Effector memory CD8-positive, alpha-beta T cell (primary cell): ENCODE measurements at regions not wholly inside any gene's neighbourhood (a gene's known extent, or its start where the extent isn't known, plus 50 kb on each side); places are given as distances from the start of the nearest gene placed in this dataset.

Source experiments
- ATAC-seq: fragments of 150-1000 bp; cut with Tn5 transposase; replicated peaks from 2 replicates; pipeline ENCODE4 v1.10.0; 2021; ENCODE audit warnings: mild to moderate bottlenecking, moderate library complexity
- DNase-seq, 3 experiments: peaks; one replicate each; pipeline ENCODE4 v3.0.0; 2021
- H3K27ac Mint-ChIP-seq, 2 donors: one replicate each; pipeline ENCODE4 v1.8.0; 2022; ENCODE audit warnings: mild to moderate bottlenecking in 2 of 2, mixed read lengths in 2 of 2, moderate library complexity in 2 of 2
- H3K27me3 Mint-ChIP-seq, 2 donors: one replicate each; pipeline ENCODE4 v1.8.0; 2022; ENCODE audit warnings: mixed read lengths in 2 of 2
- H3K36me3 Mint-ChIP-seq: one replicate; pipeline ENCODE4 v1.8.0; 2022; ENCODE audit warnings: mild to moderate bottlenecking, moderate library complexity, mixed read lengths; ENCODE audit not compliant: insufficient read depth
- H3K4me1 Mint-ChIP-seq, 2 donors: one replicate each; pipeline ENCODE4 v1.8.0; 2022; ENCODE audit warnings: low read depth in 2 of 2, mixed read lengths in 2 of 2
- H3K4me3 Mint-ChIP-seq, 2 donors: one replicate each; pipeline ENCODE4 v1.8.0; 2022; ENCODE audit warnings: mild to moderate bottlenecking in 2 of 2, mixed read lengths in 2 of 2, moderate library complexity in 2 of 2
- H3K9me3 Mint-ChIP-seq, 2 donors: one replicate each; pipeline ENCODE4 v1.8.0; 2022; ENCODE audit warnings: mixed read lengths in 2 of 2

DNA sequence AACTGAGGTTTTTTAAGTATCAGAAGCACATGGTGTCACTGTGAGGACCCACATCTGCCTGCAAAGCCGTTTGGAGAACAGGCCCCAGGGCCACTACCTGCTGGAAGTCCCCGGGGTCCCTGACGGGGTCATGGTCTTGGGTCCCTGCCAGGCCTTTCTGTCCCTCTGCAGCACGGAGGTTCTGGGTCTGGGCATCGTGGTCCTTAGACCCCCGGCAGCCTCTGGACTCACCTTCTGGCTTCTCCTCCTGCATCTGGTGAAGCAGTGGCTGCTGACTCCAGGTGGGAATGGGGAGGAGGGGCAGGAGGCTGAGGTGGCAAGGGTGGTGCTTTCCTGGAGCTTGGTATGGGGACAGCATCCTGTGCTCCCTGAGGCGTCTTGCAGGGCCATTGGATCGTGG, 198.6 kb downstream of the TEX29 start:
- no peak for ATAC-seq

DNA sequence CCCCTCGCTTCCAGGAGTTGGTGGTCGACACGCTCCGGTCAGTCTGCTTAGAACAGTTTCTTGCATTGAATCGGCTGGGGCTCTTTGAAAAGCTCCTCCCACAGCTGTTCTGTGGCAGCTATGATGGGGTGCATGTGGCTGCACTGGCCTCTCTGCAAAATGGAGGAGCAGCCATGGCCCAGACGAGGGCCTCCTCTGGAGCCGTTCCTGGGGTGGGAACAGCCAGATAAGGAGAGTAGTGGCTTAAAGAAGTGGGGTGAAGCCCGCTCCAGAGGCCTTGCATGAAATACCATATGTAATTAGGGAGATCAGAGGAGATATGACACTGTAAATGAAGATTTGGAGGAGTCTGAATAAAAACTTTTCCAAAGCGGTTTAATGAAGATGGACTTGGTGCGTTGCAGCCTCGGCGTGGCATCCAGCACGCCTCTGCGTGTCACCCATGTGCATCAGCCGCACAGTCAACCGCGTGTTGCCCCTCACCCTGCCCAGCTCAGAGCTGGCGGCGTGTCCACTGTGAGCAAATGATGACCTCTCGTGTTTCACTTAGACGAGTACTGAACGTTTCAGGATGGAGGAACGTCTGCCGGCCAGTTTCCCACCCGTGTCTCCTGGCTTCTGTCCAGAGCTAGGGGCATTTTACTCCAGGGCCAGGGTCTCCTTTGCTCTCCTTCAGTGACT, 199.2 kb downstream of the TEX29 start:
- Mint-ChIP-seq H3K9me3 (no peaks in the 10 kb centered on the region), H3K27me3 (peaks cover 0 to 31% of the 10 kb centered on the region in 2 donors), H3K36me3 (no peaks in the 10 kb centered on the region), H3K27ac (no peak overlapping the region), H3K4me3 (no peak overlapping the region), H3K4me1 (peaks cover 0 to 1% of the 10 kb centered on the region in 2 donors)
- ATAC-seq, result no peak
- DNase-seq, result no peak

More for the DNA sequence above, 198.6 kb downstream of the TEX29 start:
- H3K27me3 Mint-ChIP-seq, result peaks cover 0 to 37% of the 10 kb centered on the region in 2 donors
- H3K9me3 Mint-ChIP-seq, result no peaks in the 10 kb centered on the region
- no peak overlapping the region for H3K27ac Mint-ChIP-seq
- no peaks in the 10 kb centered on the region for H3K36me3 Mint-ChIP-seq
- no peak overlapping the region for H3K4me3 Mint-ChIP-seq
- DNase-seq, result no peak
- peaks cover 0 to 1% of the 10 kb centered on the region in 2 donors for H3K4me1 Mint-ChIP-seq

DNA sequence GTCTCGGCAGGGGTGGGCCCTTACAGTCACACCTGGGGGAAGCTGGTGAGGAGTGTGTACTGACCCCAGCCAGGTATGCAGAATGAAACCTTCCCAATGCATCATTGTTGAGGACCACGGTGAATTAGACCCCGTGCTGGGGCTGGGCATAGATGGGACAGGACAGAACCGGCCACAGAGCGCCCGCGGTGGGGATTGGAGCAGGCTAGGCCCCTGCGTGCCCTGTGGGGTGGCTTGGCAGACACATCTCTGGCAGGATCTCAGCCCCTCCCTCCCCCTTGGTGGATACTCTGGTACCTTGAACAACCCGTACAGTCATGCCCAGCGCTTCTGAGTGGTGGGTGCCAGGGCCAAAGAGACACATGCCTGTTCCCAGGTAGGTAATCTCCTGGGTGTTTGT, 200.6 kb downstream of the TEX29 start:
- Mint-ChIP-seq H3K27me3 (peaks cover 0 to 22% of the 10 kb centered on the region in 2 donors), H3K4me1 (peaks cover 0 to 1% of the 10 kb centered on the region in 2 donors), H3K27ac (no peak overlapping the region), H3K36me3 (no peaks in the 10 kb centered on the region), H3K4me3 (no peak overlapping the region), H3K9me3 (no peaks in the 10 kb centered on the region)
- DNase-seq, result no peak
- no peak for ATAC-seq

DNA sequence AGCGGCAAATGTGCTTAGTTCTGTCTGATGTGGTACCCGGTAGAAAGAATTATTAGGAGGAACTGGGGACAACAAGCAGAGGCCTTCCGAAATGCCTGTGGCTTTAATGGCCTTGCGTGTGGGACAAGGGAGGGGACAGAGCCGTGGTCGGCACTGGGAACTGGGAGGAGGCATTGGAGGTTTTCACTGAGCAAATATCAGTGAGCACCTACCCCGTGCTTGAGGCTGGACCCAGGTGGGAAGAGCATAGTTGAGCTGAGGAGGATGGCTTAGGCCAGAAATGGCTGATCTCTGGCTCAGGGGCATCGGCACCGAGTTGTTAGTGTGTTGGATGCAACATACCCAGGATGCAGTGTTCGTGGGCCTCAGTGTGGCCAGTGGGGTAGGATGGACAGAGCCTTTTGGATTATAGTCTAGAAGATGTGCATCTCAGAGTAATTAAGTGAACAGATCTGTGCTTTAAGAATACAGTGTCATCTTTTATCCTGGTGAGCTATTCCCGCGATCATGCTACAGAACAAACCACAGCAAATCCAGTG, 201.3 kb downstream of the TEX29 start:
- Mint-ChIP-seq H3K4me1 (peaks cover 0 to 1% of the 10 kb centered on the region in 2 donors), H3K4me3 (no peak overlapping the region), H3K9me3 (no peaks in the 10 kb centered on the region), H3K27ac (no peak overlapping the region), H3K27me3 (peaks cover 0 to 22% of the 10 kb centered on the region in 2 donors), H3K36me3 (no peaks in the 10 kb centered on the region)
- DNase-seq (no peak), ATAC-seq (no peak)

DNA sequence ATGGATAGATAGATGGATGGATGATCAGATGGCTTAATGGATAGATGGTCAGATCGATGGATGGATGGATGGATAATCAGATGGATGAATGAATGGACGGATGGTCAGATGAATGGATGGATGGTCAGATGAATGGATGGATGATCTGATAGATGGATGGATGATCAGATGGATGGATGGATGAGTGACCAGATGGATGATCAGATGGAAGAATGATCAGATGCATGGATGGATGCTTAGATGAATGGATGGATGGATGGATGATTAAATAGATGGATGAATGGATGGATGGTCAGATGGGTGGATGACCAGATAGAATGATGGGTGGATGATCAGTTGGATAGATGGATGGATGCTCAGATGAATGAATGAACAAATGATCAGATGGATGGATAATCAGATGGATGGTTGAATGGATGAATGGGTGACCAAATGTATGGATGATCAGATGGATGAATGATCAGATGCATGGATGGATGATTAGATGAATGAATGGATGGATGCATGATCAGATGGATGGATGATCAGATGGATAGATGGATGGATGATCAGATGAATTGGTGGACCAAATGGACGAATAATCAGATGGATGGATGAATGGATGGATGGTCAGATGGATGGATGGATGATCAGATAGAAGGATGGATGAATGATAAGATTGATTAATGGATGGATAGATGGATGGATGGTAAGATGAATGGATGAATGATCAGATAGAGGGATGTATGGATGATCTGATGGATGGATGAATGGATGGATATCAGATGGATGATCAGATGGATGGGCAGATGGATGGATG, 205.1 kb downstream of the TEX29 start:
- Mint-ChIP-seq H3K36me3 (no peaks in the 10 kb centered on the region), H3K4me1 (no peaks in the 10 kb centered on the region), H3K4me3 (no peak overlapping the region), H3K27me3 (peaks cover 4 to 21% of the 10 kb centered on the region in 2 donors), H3K27ac (no peak overlapping the region), H3K9me3 (no peaks in the 10 kb centered on the region)
- DNase-seq, result no peak
- no peak for ATAC-seq

GRCh38 chr13:111526922-111527321, 206.5 kb downstream of the TEX29 start:
- Mint-ChIP-seq H3K4me1 (peaks cover 0 to 3% of the 10 kb centered on the region in 2 donors), H3K36me3 (no peaks in the 10 kb centered on the region), H3K27ac (no peak overlapping the region), H3K4me3 (no peak overlapping the region), H3K9me3 (no peaks in the 10 kb centered on the region), H3K27me3 (peaks cover 9 to 25% of the 10 kb centered on the region in 2 donors)
- DNase-seq (no peak), ATAC-seq (no peak)

DNA sequence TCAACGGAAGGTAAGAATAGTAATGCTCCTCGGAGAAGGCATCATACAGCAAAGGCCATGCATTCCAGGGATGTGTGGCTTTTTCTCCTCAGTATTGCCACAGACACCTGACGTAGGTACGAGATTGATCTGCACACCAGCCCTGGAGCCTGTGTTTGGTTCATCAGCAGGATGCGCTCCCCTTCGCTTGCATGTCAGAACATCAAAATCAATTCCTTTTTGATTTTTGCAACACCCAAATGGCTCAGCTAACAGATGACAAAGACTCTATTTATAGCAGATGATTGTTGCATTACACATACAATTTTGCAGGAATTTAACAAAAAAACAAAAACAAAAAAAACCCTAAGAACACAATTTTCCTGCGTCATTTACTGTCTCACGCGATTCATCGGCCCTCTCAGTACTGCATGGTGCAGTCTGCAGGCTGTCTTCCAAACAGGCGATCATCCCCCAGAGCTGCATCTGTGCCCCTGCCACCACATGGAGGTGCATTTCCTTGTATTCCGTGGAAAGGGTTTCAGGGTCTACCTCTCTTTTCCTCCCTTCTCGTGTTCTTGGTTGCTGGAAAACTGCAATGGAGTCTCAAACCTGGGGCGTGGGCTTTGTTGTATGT, 207.3 kb downstream of the TEX29 start:
- H3K9me3 Mint-ChIP-seq, result no peaks in the 10 kb centered on the region
- DNase-seq, result no peak
- no peak overlapping the region for H3K4me3 Mint-ChIP-seq
- no peak overlapping the region for H3K27ac Mint-ChIP-seq
- peaks cover 0 to 3% of the 10 kb centered on the region in 2 donors for H3K4me1 Mint-ChIP-seq
- peaks cover 12 to 31% of the 10 kb centered on the region in 2 donors for H3K27me3 Mint-ChIP-seq
- ATAC-seq, result no peak
- H3K36me3 Mint-ChIP-seq, result no peaks in the 10 kb centered on the region

DNA sequence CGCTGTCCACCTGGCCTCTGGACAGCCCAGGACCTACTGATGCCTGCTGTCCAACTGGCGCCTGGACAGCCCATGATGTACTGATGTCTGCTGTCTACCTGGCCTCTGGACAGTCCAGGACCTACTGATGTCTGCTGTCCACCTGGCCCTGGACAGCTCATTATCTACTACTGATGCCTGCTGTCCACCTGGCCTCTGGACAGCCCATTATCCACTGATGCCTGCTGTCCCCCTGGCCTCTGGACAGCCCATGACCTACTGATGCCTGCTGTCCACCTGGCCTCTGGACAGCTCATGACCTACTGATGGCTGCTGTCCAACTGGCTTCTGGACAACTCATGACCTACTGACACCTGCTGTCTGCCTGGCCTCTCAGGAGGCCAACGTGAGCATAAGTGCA, 208.1 kb downstream of the TEX29 start:
- H3K27me3 Mint-ChIP-seq, result peaks cover 20 to 39% of the 10 kb centered on the region in 2 donors
- no peak overlapping the region for H3K4me3 Mint-ChIP-seq
- no peak for ATAC-seq
- peaks cover 0 to 3% of the 10 kb centered on the region in 2 donors for H3K4me1 Mint-ChIP-seq
- no peaks in the 10 kb centered on the region for H3K9me3 Mint-ChIP-seq
- H3K27ac Mint-ChIP-seq, result no peak overlapping the region
- H3K36me3 Mint-ChIP-seq, result no peaks in the 10 kb centered on the region
- no peak for DNase-seq

DNA sequence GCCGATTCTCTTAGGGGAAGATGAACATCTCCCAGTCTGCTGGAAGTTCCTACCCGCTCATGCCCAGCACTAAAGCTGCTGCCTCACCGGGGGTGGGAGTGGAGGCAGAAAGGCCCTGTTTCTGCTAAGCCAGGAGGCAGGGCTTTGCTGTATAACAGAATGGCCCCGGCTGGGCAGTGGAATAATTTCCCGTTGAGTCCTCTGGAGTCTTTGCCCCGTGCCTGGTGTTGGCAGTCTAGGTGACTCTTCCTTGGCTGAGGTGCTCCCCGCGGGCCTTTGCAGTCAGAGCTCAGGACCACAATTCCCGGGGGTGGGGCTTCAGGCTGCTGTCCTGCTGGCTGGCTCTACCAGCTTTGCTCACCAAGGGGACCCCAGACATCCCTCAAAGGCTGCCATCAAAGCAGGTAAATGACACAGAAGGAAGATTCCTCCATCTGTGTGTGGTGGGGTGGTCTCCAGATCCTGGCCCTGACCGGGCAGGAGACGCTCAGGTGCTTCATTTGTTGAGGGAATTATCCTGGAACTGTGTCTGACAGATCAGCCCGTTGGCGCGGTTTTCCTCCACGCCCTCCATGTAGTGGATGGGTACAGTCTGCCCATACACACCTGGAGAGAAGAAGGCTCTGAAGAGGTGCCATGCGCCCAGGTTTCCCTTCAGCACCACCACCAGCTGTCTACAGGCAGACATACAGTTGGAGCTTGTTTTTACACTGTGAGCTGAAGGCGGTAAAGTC, 209.9 kb downstream of the TEX29 start:
- no peaks in the 10 kb centered on the region for H3K9me3 Mint-ChIP-seq
- H3K27ac Mint-ChIP-seq, result no peak overlapping the region
- H3K27me3 Mint-ChIP-seq, result peaks cover 29 to 56% of the 10 kb centered on the region in 2 donors

DNA sequence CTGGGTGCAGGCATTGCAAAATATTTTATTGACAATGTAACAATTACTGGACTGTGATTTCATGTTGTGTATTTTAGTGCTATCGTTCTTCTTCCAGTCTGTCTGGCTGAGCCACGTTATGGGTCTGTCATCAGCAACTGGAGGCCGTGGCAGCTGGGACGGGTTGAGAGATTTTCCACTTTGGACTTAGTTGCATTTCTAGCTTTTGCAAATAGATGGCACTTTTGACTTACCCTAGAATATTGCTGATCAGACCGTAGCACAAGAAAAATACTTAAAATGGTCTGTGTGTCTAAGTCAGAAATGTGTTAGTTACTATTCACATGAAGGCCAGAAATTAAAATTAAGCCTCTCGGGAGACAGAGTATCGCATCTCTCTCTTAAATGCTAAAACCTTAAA, 211.1 kb downstream of the TEX29 start:
- H3K4me1 Mint-ChIP-seq, result peaks cover 0 to 3% of the 10 kb centered on the region in 2 donors
- no peaks in the 10 kb centered on the region for H3K9me3 Mint-ChIP-seq
- H3K36me3 Mint-ChIP-seq, result no peaks in the 10 kb centered on the region
- ATAC-seq (no peak), DNase-seq (no peak)
- H3K4me3 Mint-ChIP-seq, result no peak overlapping the region
- H3K27me3 Mint-ChIP-seq, result peaks cover 37 to 68% of the 10 kb centered on the region in 2 donors
- H3K27ac Mint-ChIP-seq, result no peak overlapping the region

More for the DNA sequence above, 209.9 kb downstream of the TEX29 start:
- DNase-seq (no peak), ATAC-seq (no peak)
- Mint-ChIP-seq H3K4me1 (peaks cover 0 to 3% of the 10 kb centered on the region in 2 donors), H3K4me3 (no peak overlapping the region), H3K36me3 (no peaks in the 10 kb centered on the region)

DNA sequence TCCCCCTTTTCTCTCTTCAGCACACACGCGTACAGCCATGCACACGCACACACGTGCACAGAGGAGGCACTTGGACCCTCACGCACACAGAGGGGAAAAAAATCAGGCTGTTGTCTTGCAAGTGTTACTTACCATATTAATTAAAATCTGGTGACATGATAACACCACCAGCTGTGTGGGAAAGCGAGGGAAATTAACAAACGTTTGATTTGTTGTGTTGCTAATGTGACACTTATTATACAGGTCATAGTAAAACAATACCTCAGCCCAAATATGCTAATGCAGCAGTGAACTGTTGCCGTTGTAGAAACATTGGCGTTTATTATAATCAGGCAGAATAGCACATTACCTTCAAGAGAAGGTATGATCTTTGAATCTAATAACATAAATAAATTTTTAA, 211.7 kb downstream of the TEX29 start:
- H3K36me3 Mint-ChIP-seq, result no peaks in the 10 kb centered on the region
- DNase-seq, result no peak
- no peak overlapping the region for H3K4me3 Mint-ChIP-seq
- no peak for ATAC-seq
- peaks cover 42 to 74% of the 10 kb centered on the region in 2 donors for H3K27me3 Mint-ChIP-seq
- no peaks in the 10 kb centered on the region for H3K9me3 Mint-ChIP-seq
- peaks cover 0 to 3% of the 10 kb centered on the region in 2 donors for H3K4me1 Mint-ChIP-seq
- H3K27ac Mint-ChIP-seq, result no peak overlapping the region

DNA sequence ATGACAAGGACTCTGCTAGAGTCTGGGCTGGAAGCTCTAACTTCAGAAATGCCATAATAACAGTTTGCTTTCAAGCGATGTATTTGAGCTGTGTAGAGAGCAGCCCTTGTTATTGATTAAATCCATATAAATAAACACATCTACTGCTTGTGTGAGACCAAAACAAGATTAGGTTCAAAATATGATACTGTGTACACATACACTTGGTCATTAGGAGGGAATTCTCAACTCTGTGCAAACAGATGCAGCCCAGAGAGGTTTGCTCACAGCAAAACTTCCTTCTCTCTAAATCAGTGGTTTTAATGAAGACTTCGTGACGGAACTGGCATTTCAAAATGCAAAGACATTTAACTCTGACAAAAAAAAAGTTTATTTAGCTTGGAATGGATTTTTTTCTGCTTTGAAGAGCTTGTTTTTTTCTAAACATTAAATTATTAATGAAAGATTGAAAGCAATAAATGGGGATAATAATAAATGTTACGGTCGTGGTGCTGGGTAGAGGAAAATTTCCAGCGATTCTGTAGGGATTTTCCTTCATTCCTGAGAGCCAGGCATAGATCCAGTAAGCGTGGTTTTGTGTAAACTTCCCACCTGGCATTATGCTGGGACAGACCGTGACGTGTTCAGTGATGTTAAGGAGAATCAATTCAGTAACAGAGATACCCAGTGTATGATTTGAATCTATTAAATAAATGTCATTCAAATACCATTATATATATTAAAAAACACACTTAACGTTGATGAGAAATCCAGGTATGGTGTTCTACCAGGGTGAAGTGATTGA, 213.7 kb downstream of the TEX29 start:
- H3K27me3 Mint-ChIP-seq, result peaks cover 44 to 91% of the 10 kb centered on the region in 2 donors

More for the DNA sequence above, 213.7 kb downstream of the TEX29 start:
- H3K9me3 Mint-ChIP-seq, result no peaks in the 10 kb centered on the region
- no peaks in the 10 kb centered on the region for H3K36me3 Mint-ChIP-seq
- H3K27ac Mint-ChIP-seq, result no peak overlapping the region
- no peak for DNase-seq
- H3K4me3 Mint-ChIP-seq, result no peak overlapping the region
- peaks cover 0 to 3% of the 10 kb centered on the region in 2 donors for H3K4me1 Mint-ChIP-seq
- no peak for ATAC-seq
